ENCODE measurements at regions not wholly inside any gene's neighbourhood (a gene's known extent, or its start where the extent isn't known, plus 50 kb on each side); places are given as distances from the start of the nearest gene placed in this dataset.

DNA sequence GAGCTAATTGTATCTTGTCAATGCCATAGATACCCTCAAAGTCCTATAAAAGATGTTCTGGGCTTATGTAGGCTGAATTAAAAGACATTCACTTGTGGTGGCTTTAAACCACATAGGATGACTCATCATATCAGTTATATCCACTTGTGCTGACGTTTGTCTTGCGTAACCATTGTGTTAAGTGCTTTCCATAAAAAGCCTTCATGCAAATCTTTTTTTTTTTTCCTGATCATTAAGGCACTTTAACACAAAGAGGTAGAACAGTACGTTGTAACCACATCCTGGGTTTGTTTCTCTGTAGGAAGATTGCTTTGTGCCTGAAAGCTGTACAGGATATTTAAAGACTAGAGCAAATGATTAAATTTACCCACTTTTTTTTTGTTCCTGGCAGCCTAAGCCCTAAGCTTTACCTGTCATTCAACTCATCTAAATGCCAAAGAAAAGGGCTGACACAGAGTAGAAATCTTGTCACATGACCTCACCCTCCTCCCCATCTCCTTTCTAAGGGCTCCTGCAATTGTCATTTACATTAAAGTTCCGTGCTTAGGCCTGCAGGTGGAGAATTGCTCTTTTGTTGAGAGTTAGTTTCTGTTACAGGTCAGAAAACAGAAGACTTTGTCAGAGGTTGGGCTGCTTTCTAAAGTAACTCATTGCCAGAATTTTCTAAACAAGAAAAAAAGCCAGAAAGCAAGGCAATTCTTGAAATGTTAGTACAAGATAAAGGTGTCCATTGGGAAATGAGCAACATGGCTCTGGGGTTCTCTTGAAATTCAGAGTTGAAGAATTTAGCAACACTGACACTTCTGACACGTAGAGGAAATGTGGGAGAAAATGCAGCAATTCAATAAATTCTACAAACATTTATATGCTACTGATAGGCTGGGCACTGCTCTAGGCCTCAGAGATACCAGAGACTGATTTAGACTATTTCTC, 555.6 kb downstream of the PPARGC1A start:
- TF ChIP-seq POLR2A (IDR thresholded peaks at IDR 0.05) = no peak
- TF ChIP-seq, protein P1, sequence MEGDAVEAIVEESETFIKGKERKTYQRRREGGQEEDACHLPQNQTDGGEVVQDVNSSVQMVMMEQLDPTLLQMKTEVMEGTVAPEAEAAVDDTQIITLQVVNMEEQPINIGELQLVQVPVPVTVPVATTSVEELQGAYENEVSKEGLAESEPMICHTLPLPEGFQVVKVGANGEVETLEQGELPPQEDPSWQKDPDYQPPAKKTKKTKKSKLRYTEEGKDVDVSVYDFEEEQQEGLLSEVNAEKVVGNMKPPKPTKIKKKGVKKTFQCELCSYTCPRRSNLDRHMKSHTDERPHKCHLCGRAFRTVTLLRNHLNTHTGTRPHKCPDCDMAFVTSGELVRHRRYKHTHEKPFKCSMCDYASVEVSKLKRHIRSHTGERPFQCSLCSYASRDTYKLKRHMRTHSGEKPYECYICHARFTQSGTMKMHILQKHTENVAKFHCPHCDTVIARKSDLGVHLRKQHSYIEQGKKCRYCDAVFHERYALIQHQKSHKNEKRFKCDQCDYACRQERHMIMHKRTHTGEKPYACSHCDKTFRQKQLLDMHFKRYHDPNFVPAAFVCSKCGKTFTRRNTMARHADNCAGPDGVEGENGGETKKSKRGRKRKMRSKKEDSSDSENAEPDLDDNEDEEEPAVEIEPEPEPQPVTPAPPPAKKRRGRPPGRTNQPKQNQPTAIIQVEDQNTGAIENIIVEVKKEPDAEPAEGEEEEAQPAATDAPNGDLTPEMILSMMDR (IDR thresholded peaks at IDR 0.05) = no peak
